Heart left ventricle (tissue), 16 donors: ENCODE measurements at regions not wholly inside any gene's neighbourhood (a gene's known extent, or its start where the extent isn't known, plus 50 kb on each side); places are given as distances from the start of the nearest gene placed in this dataset.

Experiments
- ATAC-seq, 4 donors: fragments of 200-7000 bp; cut with Tn5 transposase; one replicate each; pipeline ENCODE4 v1.9.1; 2020 to 2022; ENCODE audit warnings: moderate library complexity in 4 of 4, mild to moderate bottlenecking in 3 of 4, moderate number of reproducible peaks in 1 of 4
- DNase-seq, 5 donors: peaks; one replicate each; pipeline ENCODE4 v3.0.0-alpha.2; 2020
- H3K27ac ChIP-seq, 12 donors: fragments of 200-600 bp; sonication (generic) in 4 of 12; one replicate each; pipeline versions ENCODE4 v1.5.0 to v1.8.0; 2016 to 2022; ENCODE audit warnings: mild to moderate bottlenecking in 2 of 12
- H3K27me3 ChIP-seq, 9 donors: fragments of 200-600 bp; sonication (generic) in 2 of 9; one replicate each; pipeline versions ENCODE4 v1.5.1 to v1.8.0; 2016 to 2022; ENCODE audit warnings: mild to moderate bottlenecking in 3 of 9
- H3K36me3 ChIP-seq, 9 donors: fragments of 200-600 bp; sonication (generic) in 2 of 9; one replicate each; pipeline versions ENCODE4 v1.5.0 to v1.8.0; 2018 to 2022; ENCODE audit warnings: mild to moderate bottlenecking in 2 of 9
- H3K4me1 ChIP-seq, 12 donors: fragments of 200-600 bp; sonication (generic) in 4 of 12; one replicate each; pipeline versions ENCODE4 v1.5.0 to v1.8.0; 2016 to 2022; ENCODE audit warnings: mild to moderate bottlenecking in 3 of 12
- H3K4me3 ChIP-seq, 12 donors: fragments of 200-600 bp; sonication (generic) in 4 of 12; one replicate each; pipeline versions ENCODE4 v1.5.0 to v1.8.0; 2017 to 2022; ENCODE audit warnings: mild to moderate bottlenecking in 9 of 12, moderate library complexity in 4 of 12
- H3K9me3 ChIP-seq, 12 donors: fragments of 200-600 bp; sonication (generic) in 4 of 12; one replicate each; pipeline versions ENCODE4 v1.5.0 to v1.8.0; 2016 to 2022; ENCODE audit warnings: mild to moderate bottlenecking in 1 of 12
- POLR2A ChIP-seq, 2 donors: fragments of 450-650 bp; IDR thresholded peaks; one replicate each; pipeline ENCODE4 v1.6.1; 2017; ENCODE audit warnings: antibody characterized with exemption in 2 of 2, mild to moderate bottlenecking in 2 of 2, moderate library complexity in 2 of 2
- WGBS, 4 donors: extraction: QIAGEN DNeasy Blood & Tissue Kit in 2 of 4; methylation state at CpG; one replicate each; pipeline versions ENCODE4 v1.1.5 to v1.1.7; 2013 to 2018; 5-methylcytosine and 5-hydroxymethylcytosine counted together
- intact Hi-C, 10 donors: fragments of 100-400 bp; cut with DNase I; formaldehyde crosslinking; loops; one replicate each; pipeline versions ENCODE4 v1.11.1 to v1.14.2; 2022
- TF ChIP-seq, protein P1 (sequence below), 12 donors: fragments of 200-600 bp; sonication (generic) in 4 of 12; IDR thresholded peaks; one replicate each; pipeline versions ENCODE4 v1.5.0 to v1.8.0; 2018 to 2022; ENCODE audit warnings: antibody characterized with exemption in 12 of 12, mild to moderate bottlenecking in 5 of 12
- donor health status: ischemic (EF 13 %, LVEDD 7.1; RV severe dilation, severe dysfunction).
- donor health status: healthy with polysubstance abuse.
- donor health status: DM: no; HTN: yes; CAD: no.
- donor health status: DM: no; HTN: no; CAD: no.
- donor health status: ischemic (EF 25% LVEDD 6.9; RV normal size, moderate dysfunction).
- donor health status: ischemic (EF 25% LVEDD 5.7; RV mildly dilated, moderate dysfunction).
- donor health status: healthy.
- donor health status: DM: yes; HTN: yes; CAD: no.
- donor health status: ischemic (EF 35%, LVEDD 5.7; RV mildly dilated, moderate dysfunction).
- donor health status: nonischemic (EF 11% LVEDD 7.7; RV severe dilation, severe dysfunction).
- donor health status: DM: yes; HTN: yes; CAD: no.
- donor health status: PGD.
- donor health status: ischemic (EF 29% LVEDD 5.4; RV normal size, mild dysfunction).
- donor health status: nonischemic (EF 23%, LVEDD 6.1; RV moderate dilation, normal function).

DNA sequence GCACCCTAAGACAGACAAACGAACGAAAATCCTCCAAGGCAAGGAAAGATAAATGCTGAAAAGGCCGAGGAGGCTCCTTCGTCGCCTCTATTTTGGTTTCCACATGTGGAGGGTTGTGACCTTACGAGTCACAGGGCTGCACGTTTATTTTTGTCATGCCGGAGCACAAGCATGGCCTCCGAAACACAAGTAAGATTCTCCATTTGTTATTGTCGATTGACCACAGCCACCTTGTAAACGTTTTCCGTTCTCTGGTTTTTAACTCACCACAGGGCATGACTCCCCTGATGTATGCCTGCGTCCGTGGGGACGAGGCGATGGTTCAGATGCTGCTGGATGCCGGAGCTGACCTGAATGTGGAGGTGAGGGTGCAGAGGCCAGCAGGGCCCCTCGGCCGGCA is 73.1 kb upstream of the PWP1 start:
- intact Hi-C loops: no loop called here
- ATAC-seq: no peak
- H3K27ac ChIP-seq: no peak overlapping the region
- H3K4me1 ChIP-seq: peaks cover 0 to 6% (median 0%) of the 10 kb centered on the region in 12 donors
- no peak for DNase-seq
- peaks cover 0 to 11% (median 0%) of the 10 kb centered on the region in 9 donors for H3K27me3 ChIP-seq
- no peak overlapping the region for H3K4me3 ChIP-seq
- H3K36me3 ChIP-seq: no peaks in the 10 kb centered on the region
- no peaks in the 10 kb centered on the region for H3K9me3 ChIP-seq
- TF ChIP-seq, protein P1, sequence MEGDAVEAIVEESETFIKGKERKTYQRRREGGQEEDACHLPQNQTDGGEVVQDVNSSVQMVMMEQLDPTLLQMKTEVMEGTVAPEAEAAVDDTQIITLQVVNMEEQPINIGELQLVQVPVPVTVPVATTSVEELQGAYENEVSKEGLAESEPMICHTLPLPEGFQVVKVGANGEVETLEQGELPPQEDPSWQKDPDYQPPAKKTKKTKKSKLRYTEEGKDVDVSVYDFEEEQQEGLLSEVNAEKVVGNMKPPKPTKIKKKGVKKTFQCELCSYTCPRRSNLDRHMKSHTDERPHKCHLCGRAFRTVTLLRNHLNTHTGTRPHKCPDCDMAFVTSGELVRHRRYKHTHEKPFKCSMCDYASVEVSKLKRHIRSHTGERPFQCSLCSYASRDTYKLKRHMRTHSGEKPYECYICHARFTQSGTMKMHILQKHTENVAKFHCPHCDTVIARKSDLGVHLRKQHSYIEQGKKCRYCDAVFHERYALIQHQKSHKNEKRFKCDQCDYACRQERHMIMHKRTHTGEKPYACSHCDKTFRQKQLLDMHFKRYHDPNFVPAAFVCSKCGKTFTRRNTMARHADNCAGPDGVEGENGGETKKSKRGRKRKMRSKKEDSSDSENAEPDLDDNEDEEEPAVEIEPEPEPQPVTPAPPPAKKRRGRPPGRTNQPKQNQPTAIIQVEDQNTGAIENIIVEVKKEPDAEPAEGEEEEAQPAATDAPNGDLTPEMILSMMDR (IDR thresholded peaks at IDR 0.05): no peak
- no peak for TF ChIP-seq POLR2A (IDR thresholded peaks at IDR 0.05)
- 64 to 73% (median 66%) methylated on average over 17 to 19 of the region's 19 CpGs for WGBS, 4 donors

DNA sequence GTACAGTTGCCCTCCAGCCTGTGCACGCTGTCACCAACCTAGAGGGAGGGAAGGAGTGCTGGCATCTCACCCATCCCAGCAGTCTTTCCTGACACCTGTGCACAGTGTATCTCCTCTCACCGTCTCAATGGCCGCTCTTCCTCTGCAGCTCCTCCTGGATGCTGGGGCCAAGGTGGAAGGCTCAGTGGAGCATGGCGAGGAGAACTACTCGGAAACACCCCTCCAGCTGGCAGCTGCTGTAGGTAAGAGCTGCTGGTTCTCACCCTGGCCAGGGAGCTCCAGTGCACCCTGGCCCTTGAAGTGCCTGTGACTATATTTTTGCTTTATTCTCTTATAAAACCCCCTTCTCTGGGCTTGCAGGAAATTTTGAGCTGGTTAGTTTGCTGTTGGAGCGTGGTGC is 68.7 kb upstream of the PWP1 start:
- no peak overlapping the region for H3K4me3 ChIP-seq
- intact Hi-C loops: no loop called here
- ATAC-seq: no peak
- no peaks in the 10 kb centered on the region for H3K9me3 ChIP-seq
- DNase-seq: no peak
- no peaks in the 10 kb centered on the region for H3K36me3 ChIP-seq
- no peaks in the 10 kb centered on the region for H3K4me1 ChIP-seq
- TF ChIP-seq, protein P1 (IDR thresholded peaks at IDR 0.05): no peak
- no peak for TF ChIP-seq POLR2A (IDR thresholded peaks at IDR 0.05)
- H3K27ac ChIP-seq: no peak overlapping the region
- 88 to 95% (median 90%) methylated on average over 6 of the region's 6 CpGs for WGBS, 4 donors
- H3K27me3 ChIP-seq: peaks cover 0 to 6% (median 0%) of the 10 kb centered on the region in 9 donors

GRCh38 chr12:107618106-107618505 is 67.5 kb upstream of the PWP1 start:
- Histone ChIP-seq H3K4me1 (no peaks in the 10 kb centered on the region), H3K36me3 (no peaks in the 10 kb centered on the region), H3K9me3 (no peaks in the 10 kb centered on the region), H3K27ac (no peak overlapping the region), H3K4me3 (no peak overlapping the region), H3K27me3 (peaks cover 0 to 6% (median 0%) of the 10 kb centered on the region in 9 donors)
- DNase-seq (no peak), ATAC-seq (no peak)
- 82 to 90% (median 87%) methylated on average over 11 to 15 of the region's 15 CpGs for WGBS, 4 donors
- TF ChIP-seq, protein P1 (IDR thresholded peaks at IDR 0.05): no peak
- no peak for TF ChIP-seq POLR2A (IDR thresholded peaks at IDR 0.05)
- intact Hi-C loops: no loop called here

DNA sequence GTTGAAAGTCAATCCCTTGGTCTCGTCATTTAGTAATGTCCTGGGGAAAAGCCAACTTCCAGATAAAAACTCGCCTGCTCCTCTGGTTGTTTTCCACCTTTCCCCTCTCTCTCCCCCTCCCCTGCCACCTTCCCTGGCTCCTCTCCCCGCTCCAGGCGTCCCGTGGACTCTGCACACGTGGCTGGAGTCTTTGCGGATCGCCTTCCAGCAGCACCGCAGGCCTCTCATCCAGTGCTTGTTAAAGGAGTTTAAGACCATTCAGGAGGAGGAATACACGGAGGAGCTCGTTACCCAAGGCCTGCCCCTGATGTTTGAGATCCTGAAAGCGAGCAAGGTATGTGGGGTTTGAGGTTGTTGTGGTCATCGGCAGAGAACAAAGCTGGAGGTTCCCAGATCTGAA is 65.8 kb upstream of the PWP1 start:
- Histone ChIP-seq H3K9me3 (peaks cover 0 to 6% (median 0%) of the 10 kb centered on the region in 12 donors), H3K4me3 (no peak overlapping the region), H3K27ac (no peak overlapping the region), H3K4me1 (no peaks in the 10 kb centered on the region), H3K36me3 (no peaks in the 10 kb centered on the region), H3K27me3 (peaks cover 0 to 6% (median 0%) of the 10 kb centered on the region in 9 donors)
- intact Hi-C loops: no loop called here
- ATAC-seq (no peak), DNase-seq (no peak)
- WGBS, 4 donors: 66 to 78% (median 71%) methylated on average over 13 of the region's 13 CpGs
- TF ChIP-seq, protein P1 (IDR thresholded peaks at IDR 0.05): no peak
- no peak for TF ChIP-seq POLR2A (IDR thresholded peaks at IDR 0.05)
